SK-N-SH treated with all-trans-retinoic acid at 6 μM for 48 hours (cell line): ENCODE measurements at regions not wholly inside any gene's neighbourhood (a gene's known extent, or its start where the extent isn't known, plus 50 kb on each side); places are given as distances from the start of the nearest gene placed in this dataset.

Source experiments
- ATAC-seq: fragments of 200-7000 bp; cut with Tn5 transposase; 3 replicates; pipeline ENCODE4 v1.9.1; 2020; ENCODE audit warnings: mild to moderate bottlenecking, moderate library complexity
- BACH2 ChIP-seq: fragments of 250-450 bp; sonication (Bioruptor Pico); IDR thresholded peaks from 2 replicates; pipeline ENCODE4 v1.9.0; 2021; ENCODE audit warnings: mild to moderate bottlenecking, borderline replicate concordance
- CSDC2 ChIP-seq: fragments of 250-450 bp; sonication (Bioruptor Pico); IDR thresholded peaks from 2 replicates; pipeline ENCODE4 v1.5.0; 2020; ENCODE audit warnings: mild to moderate bottlenecking, moderate library complexity
- ESRRG ChIP-seq: fragments of 250-450 bp; sonication (Bioruptor Pico); IDR thresholded peaks from 2 replicates; pipeline ENCODE4 v1.6.1; 2021; ENCODE audit warnings: mild to moderate bottlenecking
- GLIS3 ChIP-seq: fragments of 250-450 bp; sonication (Bioruptor Pico); IDR thresholded peaks from 2 replicates; pipeline ENCODE4 v1.5.0; 2020; ENCODE audit warnings: mild to moderate bottlenecking, moderate library complexity
- ISL1 ChIP-seq: fragments of 250-450 bp; sonication (Bioruptor Pico); IDR thresholded peaks from 2 replicates; pipeline ENCODE4 v2.1.2; 2022; ENCODE audit warnings: mild to moderate bottlenecking, moderate library complexity
- OSR1 ChIP-seq: fragments of 250-450 bp; sonication (Bioruptor Pico); IDR thresholded peaks from 2 replicates; pipeline ENCODE4 v1.8.0; 2022; ENCODE audit warnings: moderate library complexity, mild to moderate bottlenecking, inconsistent platforms
- PPARA ChIP-seq: fragments of 250-450 bp; sonication (Bioruptor Pico); IDR thresholded peaks from 2 replicates; pipeline ENCODE4 v1.5.0; 2020; ENCODE audit warnings: mild to moderate bottlenecking, borderline replicate concordance
- RARB ChIP-seq: fragments of 250-450 bp; sonication (Bioruptor Pico); IDR thresholded peaks from 2 replicates; pipeline ENCODE4 v1.8.0; 2021; ENCODE audit warnings: mild to moderate bottlenecking, moderate library complexity
- TCF4 ChIP-seq: fragments of 250-450 bp; sonication (Bioruptor Pico); IDR thresholded peaks from 2 replicates; pipeline ENCODE4 v1.8.0; 2021; ENCODE audit warnings: mild to moderate bottlenecking, moderate library complexity, borderline replicate concordance
- TOX ChIP-seq: fragments of 250-450 bp; sonication (Bioruptor Pico); IDR thresholded peaks from 2 replicates; pipeline ENCODE4 v1.8.0; 2021; ENCODE audit warnings: mild to moderate bottlenecking, moderate library complexity, borderline replicate concordance
- ZC3H10 ChIP-seq: fragments of 250-450 bp; sonication (Bioruptor Pico); IDR thresholded peaks from 2 replicates; pipeline ENCODE4 v1.5.1; 2021; ENCODE audit warnings: mild to moderate bottlenecking, moderate library complexity
- ZFP3 ChIP-seq: fragments of 250-450 bp; sonication (Bioruptor Pico); IDR thresholded peaks from 2 replicates; pipeline ENCODE4 v1.5.0; 2020; ENCODE audit warnings: mild to moderate bottlenecking, moderate library complexity
- ZNF565 ChIP-seq: fragments of 450-650 bp; formaldehyde crosslinking; conservative IDR thresholded peaks from 2 replicates; pipeline ENCODE4 v1.5.0; 2020; ENCODE audit warnings: low read depth, mild to moderate bottlenecking, moderate library complexity
- ZNF70 ChIP-seq: fragments of 450-650 bp; formaldehyde crosslinking; IDR thresholded peaks from 2 replicates; pipeline ENCODE4 v1.5.0; 2020; ENCODE audit warnings: mild to moderate bottlenecking, moderate library complexity
- TF ChIP-seq, protein P1 (sequence below): fragments of 250-450 bp; sonication (Bioruptor Pico); IDR thresholded peaks from 2 replicates; pipeline ENCODE4 v1.5.1; 2020; ENCODE audit warnings: low read depth, mild to moderate bottlenecking, moderate library complexity
- TF ChIP-seq, protein P2 (sequence below): fragments of 250-450 bp; sonication (Bioruptor Pico); IDR thresholded peaks from 2 replicates; pipeline ENCODE4 v1.5.1; 2021; ENCODE audit warnings: mild to moderate bottlenecking, moderate library complexity
- TF ChIP-seq, protein P3 (sequence below): fragments of 250-450 bp; sonication (Bioruptor Pico); IDR thresholded peaks from 2 replicates; pipeline ENCODE4 v1.8.0; 2020; ENCODE audit warnings: mild to moderate bottlenecking, moderate library complexity, borderline replicate concordance
- TF ChIP-seq, protein P4 (sequence below): fragments of 250-450 bp; sonication (Bioruptor Pico); IDR thresholded peaks from 2 replicates; pipeline ENCODE4 v1.5.0; 2020; ENCODE audit warnings: mild to moderate bottlenecking, moderate library complexity
- TF ChIP-seq, protein P5 (sequence below): fragments of 250-450 bp; sonication (Bioruptor Pico); IDR thresholded peaks from 2 replicates; pipeline ENCODE4 v1.8.0; 2021; ENCODE audit warnings: low read depth, mild to moderate bottlenecking, moderate library complexity, borderline replicate concordance

DNA sequence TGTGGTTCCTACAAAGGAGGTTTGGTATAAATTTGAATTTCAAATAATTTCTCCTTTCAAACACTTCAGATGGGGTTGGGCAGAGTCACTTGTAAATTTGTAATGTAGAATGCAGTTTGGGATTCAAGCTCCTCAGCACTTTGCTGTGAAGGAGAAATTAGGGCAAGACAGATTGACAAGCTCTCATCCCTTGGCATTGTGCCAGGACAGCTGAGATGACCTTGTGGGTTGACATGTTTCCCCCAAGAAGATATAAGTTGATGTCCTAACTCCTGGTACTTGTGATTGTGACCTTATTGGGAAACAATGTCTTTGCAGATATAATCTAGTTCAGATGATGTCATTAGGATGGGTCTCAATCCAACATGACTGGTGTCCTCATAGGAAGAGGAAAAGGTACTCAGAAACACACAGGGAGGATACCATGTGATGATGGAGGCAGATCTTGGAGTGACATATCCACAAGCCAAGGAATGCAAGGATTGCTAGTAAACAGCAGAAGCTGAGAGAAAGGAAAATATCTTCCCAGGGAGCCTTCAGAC is 408.3 kb downstream of the MED10 start:
- ATAC-seq: no peak
- TF ChIP-seq ESRRG (no peak), ISL1 (CRISPR knock-in tag) (no peak), ZNF565 (CRISPR knock-in tag) (no peak), OSR1 (CRISPR knock-in tag) (no peak), TOX (CRISPR knock-in tag) (no peak), BACH2 (no peak), ZFP3 (CRISPR knock-in tag) (no peak), ZC3H10 (CRISPR knock-in tag) (no peak), TCF4 (no peak), ZNF70 (CRISPR knock-in tag) (no peak), CSDC2 (CRISPR knock-in tag) (no peak), RARB (CRISPR knock-in tag) (no peak)
- TF ChIP-seq, protein P1, sequence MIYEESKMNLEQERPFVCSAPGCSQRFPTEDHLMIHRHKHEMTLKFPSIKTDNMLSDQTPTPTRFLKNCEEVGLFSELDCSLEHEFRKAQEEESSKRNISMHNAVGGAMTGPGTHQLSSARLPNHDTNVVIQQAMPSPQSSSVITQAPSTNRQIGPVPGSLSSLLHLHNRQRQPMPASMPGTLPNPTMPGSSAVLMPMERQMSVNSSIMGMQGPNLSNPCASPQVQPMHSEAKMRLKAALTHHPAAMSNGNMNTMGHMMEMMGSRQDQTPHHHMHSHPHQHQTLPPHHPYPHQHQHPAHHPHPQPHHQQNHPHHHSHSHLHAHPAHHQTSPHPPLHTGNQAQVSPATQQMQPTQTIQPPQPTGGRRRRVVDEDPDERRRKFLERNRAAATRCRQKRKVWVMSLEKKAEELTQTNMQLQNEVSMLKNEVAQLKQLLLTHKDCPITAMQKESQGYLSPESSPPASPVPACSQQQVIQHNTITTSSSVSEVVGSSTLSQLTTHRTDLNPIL (CRISPR knock-in tag): no peak
- TF ChIP-seq, protein P2, sequence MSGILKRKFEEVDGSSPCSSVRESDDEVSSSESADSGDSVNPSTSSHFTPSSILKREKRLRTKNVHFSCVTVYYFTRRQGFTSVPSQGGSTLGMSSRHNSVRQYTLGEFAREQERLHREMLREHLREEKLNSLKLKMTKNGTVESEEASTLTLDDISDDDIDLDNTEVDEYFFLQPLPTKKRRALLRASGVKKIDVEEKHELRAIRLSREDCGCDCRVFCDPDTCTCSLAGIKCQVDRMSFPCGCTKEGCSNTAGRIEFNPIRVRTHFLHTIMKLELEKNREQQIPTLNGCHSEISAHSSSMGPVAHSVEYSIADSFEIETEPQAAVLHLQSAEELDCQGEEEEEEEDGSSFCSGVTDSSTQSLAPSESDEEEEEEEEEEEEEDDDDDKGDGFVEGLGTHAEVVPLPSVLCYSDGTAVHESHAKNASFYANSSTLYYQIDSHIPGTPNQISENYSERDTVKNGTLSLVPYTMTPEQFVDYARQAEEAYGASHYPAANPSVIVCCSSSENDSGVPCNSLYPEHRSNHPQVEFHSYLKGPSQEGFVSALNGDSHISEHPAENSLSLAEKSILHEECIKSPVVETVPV: no peak
- TF ChIP-seq, protein P3, sequence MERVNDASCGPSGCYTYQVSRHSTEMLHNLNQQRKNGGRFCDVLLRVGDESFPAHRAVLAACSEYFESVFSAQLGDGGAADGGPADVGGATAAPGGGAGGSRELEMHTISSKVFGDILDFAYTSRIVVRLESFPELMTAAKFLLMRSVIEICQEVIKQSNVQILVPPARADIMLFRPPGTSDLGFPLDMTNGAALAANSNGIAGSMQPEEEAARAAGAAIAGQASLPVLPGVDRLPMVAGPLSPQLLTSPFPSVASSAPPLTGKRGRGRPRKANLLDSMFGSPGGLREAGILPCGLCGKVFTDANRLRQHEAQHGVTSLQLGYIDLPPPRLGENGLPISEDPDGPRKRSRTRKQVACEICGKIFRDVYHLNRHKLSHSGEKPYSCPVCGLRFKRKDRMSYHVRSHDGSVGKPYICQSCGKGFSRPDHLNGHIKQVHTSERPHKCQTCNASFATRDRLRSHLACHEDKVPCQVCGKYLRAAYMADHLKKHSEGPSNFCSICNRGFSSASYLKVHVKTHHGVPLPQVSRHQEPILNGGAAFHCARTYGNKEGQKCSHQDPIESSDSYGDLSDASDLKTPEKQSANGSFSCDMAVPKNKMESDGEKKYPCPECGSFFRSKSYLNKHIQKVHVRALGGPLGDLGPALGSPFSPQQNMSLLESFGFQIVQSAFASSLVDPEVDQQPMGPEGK (CRISPR knock-in tag): no peak
- TF ChIP-seq, all 23 proteins: peak for 0

DNA sequence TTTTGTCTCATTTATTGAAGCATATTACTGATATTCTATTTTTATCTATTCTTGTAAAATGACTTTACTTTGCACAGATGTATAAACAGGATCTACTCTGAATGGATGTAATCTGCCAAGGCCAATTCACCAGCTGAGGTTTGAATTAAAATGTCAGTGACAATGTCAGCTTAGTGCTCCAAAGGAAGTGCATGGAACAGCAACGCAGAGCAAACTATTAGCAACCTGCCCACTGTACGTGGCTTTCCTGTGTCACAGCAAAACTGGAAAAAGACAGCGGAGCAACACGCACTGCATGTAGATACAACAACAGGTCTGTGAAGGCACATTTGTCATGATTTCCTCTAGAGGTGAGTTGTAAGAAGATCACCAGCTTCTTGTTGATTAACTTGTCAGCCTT is 409.4 kb downstream of the MED10 start:
- ATAC-seq: no peak
- no peak for TF ChIP-seq CSDC2 (CRISPR knock-in tag)
- no peak for TF ChIP-seq PPARA
- TF ChIP-seq, protein P4, sequence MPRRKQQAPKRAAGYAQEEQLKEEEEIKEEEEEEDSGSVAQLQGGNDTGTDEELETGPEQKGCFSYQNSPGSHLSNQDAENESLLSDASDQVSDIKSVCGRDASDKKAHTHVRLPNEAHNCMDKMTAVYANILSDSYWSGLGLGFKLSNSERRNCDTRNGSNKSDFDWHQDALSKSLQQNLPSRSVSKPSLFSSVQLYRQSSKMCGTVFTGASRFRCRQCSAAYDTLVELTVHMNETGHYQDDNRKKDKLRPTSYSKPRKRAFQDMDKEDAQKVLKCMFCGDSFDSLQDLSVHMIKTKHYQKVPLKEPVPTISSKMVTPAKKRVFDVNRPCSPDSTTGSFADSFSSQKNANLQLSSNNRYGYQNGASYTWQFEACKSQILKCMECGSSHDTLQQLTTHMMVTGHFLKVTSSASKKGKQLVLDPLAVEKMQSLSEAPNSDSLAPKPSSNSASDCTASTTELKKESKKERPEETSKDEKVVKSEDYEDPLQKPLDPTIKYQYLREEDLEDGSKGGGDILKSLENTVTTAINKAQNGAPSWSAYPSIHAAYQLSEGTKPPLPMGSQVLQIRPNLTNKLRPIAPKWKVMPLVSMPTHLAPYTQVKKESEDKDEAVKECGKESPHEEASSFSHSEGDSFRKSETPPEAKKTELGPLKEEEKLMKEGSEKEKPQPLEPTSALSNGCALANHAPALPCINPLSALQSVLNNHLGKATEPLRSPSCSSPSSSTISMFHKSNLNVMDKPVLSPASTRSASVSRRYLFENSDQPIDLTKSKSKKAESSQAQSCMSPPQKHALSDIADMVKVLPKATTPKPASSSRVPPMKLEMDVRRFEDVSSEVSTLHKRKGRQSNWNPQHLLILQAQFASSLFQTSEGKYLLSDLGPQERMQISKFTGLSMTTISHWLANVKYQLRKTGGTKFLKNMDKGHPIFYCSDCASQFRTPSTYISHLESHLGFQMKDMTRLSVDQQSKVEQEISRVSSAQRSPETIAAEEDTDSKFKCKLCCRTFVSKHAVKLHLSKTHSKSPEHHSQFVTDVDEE (CRISPR knock-in tag): no peak
- TF ChIP-seq BACH2: no peak
- TF ChIP-seq ZFP3 (CRISPR knock-in tag): no peak
- TF ChIP-seq, protein P2: no peak
- no peak for TF ChIP-seq ESRRG
- TF ChIP-seq ISL1 (CRISPR knock-in tag): no peak
- TF ChIP-seq, protein P5, sequence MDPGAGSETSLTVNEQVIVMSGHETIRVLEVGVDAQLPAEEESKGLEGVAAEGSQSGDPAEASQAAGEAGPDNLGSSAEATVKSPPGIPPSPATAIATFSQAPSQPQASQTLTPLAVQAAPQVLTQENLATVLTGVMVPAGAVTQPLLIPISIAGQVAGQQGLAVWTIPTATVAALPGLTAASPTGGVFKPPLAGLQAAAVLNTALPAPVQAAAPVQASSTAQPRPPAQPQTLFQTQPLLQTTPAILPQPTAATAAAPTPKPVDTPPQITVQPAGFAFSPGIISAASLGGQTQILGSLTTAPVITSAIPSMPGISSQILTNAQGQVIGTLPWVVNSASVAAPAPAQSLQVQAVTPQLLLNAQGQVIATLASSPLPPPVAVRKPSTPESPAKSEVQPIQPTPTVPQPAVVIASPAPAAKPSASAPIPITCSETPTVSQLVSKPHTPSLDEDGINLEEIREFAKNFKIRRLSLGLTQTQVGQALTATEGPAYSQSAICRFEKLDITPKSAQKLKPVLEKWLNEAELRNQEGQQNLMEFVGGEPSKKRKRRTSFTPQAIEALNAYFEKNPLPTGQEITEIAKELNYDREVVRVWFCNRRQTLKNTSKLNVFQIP: no peak
- no peak for TF ChIP-seq ZNF70 (CRISPR knock-in tag)
- TF ChIP-seq RARB (CRISPR knock-in tag): no peak
- no peak for TF ChIP-seq TCF4

DNA sequence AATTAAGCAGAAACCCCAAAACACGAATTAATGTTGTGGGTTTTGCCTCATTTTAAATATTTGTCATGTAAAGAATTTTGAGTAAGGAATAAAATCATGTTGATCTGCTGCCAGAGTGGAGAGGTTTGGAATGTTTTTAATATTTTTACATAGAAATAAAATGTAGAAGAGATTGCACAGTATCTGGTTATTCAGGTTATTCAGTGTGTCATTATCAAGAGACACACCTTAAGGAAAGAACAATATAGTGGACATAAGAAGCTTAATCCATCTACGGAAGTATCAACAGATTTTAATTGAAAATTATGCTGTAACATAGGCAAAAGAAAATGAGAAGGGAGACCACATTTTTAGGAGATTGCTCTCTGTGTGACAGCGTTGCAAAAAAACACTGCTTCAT is 410.4 kb downstream of the MED10 start:
- ATAC-seq: no peak
- no peak for TF ChIP-seq ISL1 (CRISPR knock-in tag)
- no peak for TF ChIP-seq GLIS3 (CRISPR knock-in tag)
- TF ChIP-seq, protein P2: no peak
